ENCODE measurements at regions not wholly inside any gene's neighbourhood (a gene's known extent, or its start where the extent isn't known, plus 50 kb on each side); places are given as distances from the start of the nearest gene placed in this dataset.
"Not testable (repeated sequence)": the region's sequence is repeated elsewhere in the genome, so short reads cannot be mapped to it uniquely, and the experiment has no call there.

- no peaks in the 10 kb centered on the region for H3K4me1 ChIP-seq (ENCODE audit: control extremely low read depth in 1 of 4, control insufficient read depth in 4 of 4, insufficient read depth in 4 of 4, low read length in 3 of 4)
- H3K4me3 ChIP-seq (ENCODE audit: control insufficient read depth in 1 of 7, extremely low read depth in 1 of 7, insufficient read depth in 4 of 7, low read depth in 2 of 7, low read length in 6 of 7) = no peak overlapping the region
- H3K9me3 ChIP-seq (ENCODE audit: control extremely low read depth in 1 of 5, control insufficient read depth in 4 of 5, insufficient read depth in 2 of 5, low read depth in 1 of 5, low read length in 4 of 5) = peaks cover 0 to 1% (median under 1%) of the 10 kb centered on the region in 5 experiments
- no peaks in the 10 kb centered on the region for H3K36me3 ChIP-seq (ENCODE audit: control insufficient read depth in 4 of 4, insufficient read depth in 4 of 4, low read length in 3 of 4)
- ChIA-PET POLR2A (no interaction called here), CTCF (interaction anchor here (0.6 kb wide), 1 partner anchor 1692 kb away, joined by 3 read pairs; no protein-coding TSS in a partner anchor)
- peaks cover 2 to 21% (median 9%) of the 10 kb centered on the region in 5 experiments for H3K27me3 ChIP-seq (replicated peaks in 2 of 5; ENCODE audit: control insufficient read depth in 4 of 5, insufficient read depth in 5 of 5, low read length in 4 of 5)
- no peak for DNase-seq
- no peak overlapping the region for H3K27ac ChIP-seq (ENCODE audit: insufficient read depth in 1 of 2, low read depth in 1 of 2, low read length in 2 of 2, poor library complexity in 1 of 2, severe bottlenecking in 2 of 2)
- 82% methylated on average over 9 of the region's 9 CpGs for WGBS (ENCODE audit: insufficient coverage)
These were observed 131.9 kb downstream of the NPIPB5 start for GRCh38 chr16:22642416-22643088.

GRCh38 chr16:22643203-22643602 lies 132.5 kb downstream of the NPIPB5 start:
- H3K27me3 ChIP-seq (replicated peaks in 2 of 5; ENCODE audit: control insufficient read depth in 4 of 5, insufficient read depth in 5 of 5, low read length in 4 of 5) = peaks cover 4 to 21% (median 12%) of the 10 kb centered on the region in 5 experiments
- H3K4me3 ChIP-seq (ENCODE audit: control insufficient read depth in 1 of 7, extremely low read depth in 1 of 7, insufficient read depth in 4 of 7, low read depth in 2 of 7, low read length in 6 of 7); H3K27ac ChIP-seq (ENCODE audit: insufficient read depth in 1 of 2, low read depth in 1 of 2, low read length in 2 of 2, poor library complexity in 1 of 2, severe bottlenecking in 2 of 2); H3K36me3 ChIP-seq (ENCODE audit: control insufficient read depth in 4 of 4, insufficient read depth in 4 of 4, low read length in 3 of 4); H3K4me1 ChIP-seq (ENCODE audit: control extremely low read depth in 1 of 4, control insufficient read depth in 4 of 4, insufficient read depth in 4 of 4, low read length in 3 of 4); H3K9me3 ChIP-seq (ENCODE audit: control extremely low read depth in 1 of 5, control insufficient read depth in 4 of 5, insufficient read depth in 2 of 5, low read depth in 1 of 5, low read length in 4 of 5); DNase-seq; CTCF ChIA-PET; POLR2A ChIA-PET: not testable (repeated sequence)
- WGBS (ENCODE audit: insufficient coverage) = 100% methylated on average over 3 of the region's 5 CpGs

- DNase-seq = no peak
- Histone ChIP-seq H3K4me3 (ENCODE audit: control insufficient read depth in 1 of 7, extremely low read depth in 1 of 7, insufficient read depth in 4 of 7, low read depth in 2 of 7, low read length in 6 of 7) (no peak overlapping the region), H3K36me3 (ENCODE audit: control insufficient read depth in 4 of 4, insufficient read depth in 4 of 4, low read length in 3 of 4) (no peaks in the 10 kb centered on the region), H3K27ac (ENCODE audit: insufficient read depth in 1 of 2, low read depth in 1 of 2, low read length in 2 of 2, poor library complexity in 1 of 2, severe bottlenecking in 2 of 2) (no peak overlapping the region), H3K4me1 (ENCODE audit: control extremely low read depth in 1 of 4, control insufficient read depth in 4 of 4, insufficient read depth in 4 of 4, low read length in 3 of 4) (no peaks in the 10 kb centered on the region), H3K9me3 (ENCODE audit: control extremely low read depth in 1 of 5, control insufficient read depth in 4 of 5, insufficient read depth in 2 of 5, low read depth in 1 of 5, low read length in 4 of 5) (peaks cover 0 to 1% (median 0%) of the 10 kb centered on the region in 5 experiments), H3K27me3 (replicated peaks in 2 of 5; ENCODE audit: control insufficient read depth in 4 of 5, insufficient read depth in 5 of 5, low read length in 4 of 5) (peaks cover 4 to 25% (median 13%) of the 10 kb centered on the region in 5 experiments)
- CTCF ChIA-PET = no interaction called here
- 100% methylated on average over 2 of the region's 2 CpGs for WGBS (ENCODE audit: insufficient coverage)
- POLR2A ChIA-PET = no interaction called here
These were observed 133.2 kb downstream of the NPIPB5 start for GRCh38 chr16:22643886-22644285.

- ChIA-PET POLR2A (no interaction called here), CTCF (no interaction called here)
- WGBS (ENCODE audit: insufficient coverage) = 75% methylated on average over 3 of the region's 3 CpGs
- Histone ChIP-seq H3K36me3 (ENCODE audit: control insufficient read depth in 4 of 4, insufficient read depth in 4 of 4, low read length in 3 of 4) (no peaks in the 10 kb centered on the region), H3K27ac (ENCODE audit: insufficient read depth in 1 of 2, low read depth in 1 of 2, low read length in 2 of 2, poor library complexity in 1 of 2, severe bottlenecking in 2 of 2) (no peak overlapping the region), H3K4me1 (ENCODE audit: control extremely low read depth in 1 of 4, control insufficient read depth in 4 of 4, insufficient read depth in 4 of 4, low read length in 3 of 4) (no peaks in the 10 kb centered on the region), H3K4me3 (ENCODE audit: control insufficient read depth in 1 of 7, extremely low read depth in 1 of 7, insufficient read depth in 4 of 7, low read depth in 2 of 7, low read length in 6 of 7) (no peak overlapping the region), H3K9me3 (ENCODE audit: control extremely low read depth in 1 of 5, control insufficient read depth in 4 of 5, insufficient read depth in 2 of 5, low read depth in 1 of 5, low read length in 4 of 5) (peaks cover 0 to 1% (median 0%) of the 10 kb centered on the region in 5 experiments), H3K27me3 (replicated peaks in 2 of 5; ENCODE audit: control insufficient read depth in 4 of 5, insufficient read depth in 5 of 5, low read length in 4 of 5) (peaks cover 4 to 29% (median 19%) of the 10 kb centered on the region in 5 experiments)
- DNase-seq = no peak
These were observed 135.2 kb downstream of the NPIPB5 start for GRCh38 chr16:22645868-22646267.

- CTCF ChIA-PET = no interaction called here
These were observed 136.4 kb downstream of the NPIPB5 start for GRCh38 chr16:22646948-22647556.

GRCh38 chr16:22648141-22648540 lies 137.4 kb downstream of the NPIPB5 start:
- H3K4me1 ChIP-seq (ENCODE audit: control extremely low read depth in 1 of 4, control insufficient read depth in 4 of 4, insufficient read depth in 4 of 4, low read length in 3 of 4) = no peaks in the 10 kb centered on the region
- peaks cover 0 to 1% (median 0%) of the 10 kb centered on the region in 5 experiments for H3K9me3 ChIP-seq (ENCODE audit: control extremely low read depth in 1 of 5, control insufficient read depth in 4 of 5, insufficient read depth in 2 of 5, low read depth in 1 of 5, low read length in 4 of 5)
- no peak overlapping the region for H3K4me3 ChIP-seq (ENCODE audit: control insufficient read depth in 1 of 7, extremely low read depth in 1 of 7, insufficient read depth in 4 of 7, low read depth in 2 of 7, low read length in 6 of 7)
- WGBS (ENCODE audit: insufficient coverage) = 91% methylated on average over 4 of the region's 4 CpGs
- H3K27me3 ChIP-seq (replicated peaks in 2 of 5; ENCODE audit: control insufficient read depth in 4 of 5, insufficient read depth in 5 of 5, low read length in 4 of 5) = peaks cover 2 to 22% (median 16%) of the 10 kb centered on the region in 5 experiments
- POLR2A ChIA-PET = no interaction called here
- no peaks in the 10 kb centered on the region for H3K36me3 ChIP-seq (ENCODE audit: control insufficient read depth in 4 of 4, insufficient read depth in 4 of 4, low read length in 3 of 4)
- CTCF ChIA-PET = interaction anchor here (1.4 to 2.7 kb wide), 2 partner anchors 8 to 15 kb away, joined by 3 to 7 read pairs; no protein-coding TSS in a partner anchor
- H3K27ac ChIP-seq (ENCODE audit: insufficient read depth in 1 of 2, low read depth in 1 of 2, low read length in 2 of 2, poor library complexity in 1 of 2, severe bottlenecking in 2 of 2) = no peak overlapping the region
- DNase-seq = no peak

More at GRCh38 chr16:22646948-22647556, 136.4 kb downstream of the NPIPB5 start:
- no peaks in the 10 kb centered on the region for H3K4me1 ChIP-seq (ENCODE audit: control extremely low read depth in 1 of 4, control insufficient read depth in 4 of 4, insufficient read depth in 4 of 4, low read length in 3 of 4)
- no peaks in the 10 kb centered on the region for H3K36me3 ChIP-seq (ENCODE audit: control insufficient read depth in 4 of 4, insufficient read depth in 4 of 4, low read length in 3 of 4)
- peaks cover 0 to 1% (median 0%) of the 10 kb centered on the region in 5 experiments for H3K9me3 ChIP-seq (ENCODE audit: control extremely low read depth in 1 of 5, control insufficient read depth in 4 of 5, insufficient read depth in 2 of 5, low read depth in 1 of 5, low read length in 4 of 5)
- H3K27me3 ChIP-seq (replicated peaks in 2 of 5; ENCODE audit: control insufficient read depth in 4 of 5, insufficient read depth in 5 of 5, low read length in 4 of 5) = peaks cover 4 to 29% (median 18%) of the 10 kb centered on the region in 5 experiments
- H3K4me3 ChIP-seq (ENCODE audit: control insufficient read depth in 1 of 7, extremely low read depth in 1 of 7, insufficient read depth in 4 of 7, low read depth in 2 of 7, low read length in 6 of 7) = no peak overlapping the region
- DNase-seq = no peak
- POLR2A ChIA-PET = no interaction called here
- WGBS (ENCODE audit: insufficient coverage) = 95% methylated on average over 5 of the region's 7 CpGs
- no peak overlapping the region for H3K27ac ChIP-seq (ENCODE audit: insufficient read depth in 1 of 2, low read depth in 1 of 2, low read length in 2 of 2, poor library complexity in 1 of 2, severe bottlenecking in 2 of 2)

GRCh38 chr16:22648941-22649340 lies 138.2 kb downstream of the NPIPB5 start:
- H3K27me3 ChIP-seq (replicated peaks in 2 of 5; ENCODE audit: control insufficient read depth in 4 of 5, insufficient read depth in 5 of 5, low read length in 4 of 5) = peaks cover 2 to 22% (median 17%) of the 10 kb centered on the region in 5 experiments
- peaks cover 0 to 1% (median 0%) of the 10 kb centered on the region in 5 experiments for H3K9me3 ChIP-seq (ENCODE audit: control extremely low read depth in 1 of 5, control insufficient read depth in 4 of 5, insufficient read depth in 2 of 5, low read depth in 1 of 5, low read length in 4 of 5)
- WGBS (ENCODE audit: insufficient coverage) = 94% methylated on average over 4 of the region's 4 CpGs
- H3K27ac ChIP-seq (ENCODE audit: insufficient read depth in 1 of 2, low read depth in 1 of 2, low read length in 2 of 2, poor library complexity in 1 of 2, severe bottlenecking in 2 of 2) = no peak overlapping the region
- H3K4me3 ChIP-seq (ENCODE audit: control insufficient read depth in 1 of 7, extremely low read depth in 1 of 7, insufficient read depth in 4 of 7, low read depth in 2 of 7, low read length in 6 of 7) = no peak overlapping the region
- H3K36me3 ChIP-seq (ENCODE audit: control insufficient read depth in 4 of 4, insufficient read depth in 4 of 4, low read length in 3 of 4) = no peaks in the 10 kb centered on the region
- ChIA-PET CTCF (interaction anchor here (1.4 to 2.7 kb wide), 2 partner anchors 9 to 14 kb away, joined by 3 to 7 read pairs; no protein-coding TSS in a partner anchor), POLR2A (no interaction called here)
- H3K4me1 ChIP-seq (ENCODE audit: control extremely low read depth in 1 of 4, control insufficient read depth in 4 of 4, insufficient read depth in 4 of 4, low read length in 3 of 4) = no peaks in the 10 kb centered on the region
- no peak for DNase-seq
